Stromal cell of bone marrow (primary cell): ENCODE measurements at regions not wholly inside any gene's neighbourhood (a gene's known extent, or its start where the extent isn't known, plus 50 kb on each side); places are given as distances from the start of the nearest gene placed in this dataset.
"Not testable (repeated sequence)": the region's sequence is repeated elsewhere in the genome, so short reads cannot be mapped to it uniquely, and the experiment has no call there.

ENCODE experiments used
- DNase-seq: peaks from one replicate; pipeline ENCODE4 v3.0.0-alpha.2; 2012; ENCODE audit warnings: low read depth

DNA sequence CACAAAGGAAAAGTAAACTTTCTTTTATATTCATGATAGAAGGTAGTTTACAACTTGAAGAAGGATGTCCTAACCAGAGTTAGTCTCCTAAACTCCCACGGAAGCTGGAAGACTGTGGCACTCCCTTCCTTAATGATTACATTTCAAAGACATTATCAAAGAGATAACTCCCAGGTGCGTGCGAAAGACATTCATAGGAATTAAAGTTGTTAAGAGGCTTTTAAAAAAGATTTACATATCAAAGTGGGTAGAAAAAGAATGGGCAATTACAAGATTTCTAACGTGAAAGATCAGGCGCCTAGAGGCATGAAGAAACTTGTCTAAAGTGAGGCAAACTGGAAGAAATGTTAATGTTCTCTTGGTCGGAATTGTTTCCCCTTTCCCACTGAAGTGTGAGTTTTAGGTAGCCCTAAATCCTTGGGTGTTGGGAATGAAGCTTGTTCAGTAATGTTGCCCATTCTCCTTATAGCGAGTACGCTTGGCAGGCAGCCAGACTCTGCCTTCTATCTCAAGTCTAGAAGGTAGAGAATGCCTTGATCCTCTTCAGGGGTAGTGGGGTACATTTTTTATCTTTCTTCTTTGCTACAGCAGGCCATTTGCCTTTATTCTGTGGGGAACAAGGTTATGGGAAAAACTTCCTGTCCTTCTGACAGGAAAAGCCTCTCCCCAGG lies 642.0 kb downstream of the SLC6A15 start:
- no peak for DNase-seq

DNA sequence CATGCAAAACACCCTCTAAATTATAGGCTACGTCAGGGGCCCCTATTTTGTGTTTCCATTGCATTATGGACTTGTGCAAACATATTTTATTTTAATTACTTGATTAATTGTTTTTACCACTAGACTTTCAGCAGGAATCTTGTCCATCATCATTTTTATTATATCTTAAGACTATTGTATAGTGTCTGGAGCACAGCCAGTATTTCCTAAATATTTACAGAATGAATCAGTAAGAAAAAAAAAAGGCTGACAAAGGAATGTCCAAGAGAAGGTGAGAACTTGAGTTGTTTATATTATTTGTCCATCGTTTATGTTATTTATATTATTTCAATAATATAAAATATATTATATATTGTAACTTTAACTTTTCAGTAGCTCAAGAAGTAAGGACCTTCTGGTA lies 664.7 kb downstream of the SLC6A15 start:
- DNase-seq = no peak

DNA sequence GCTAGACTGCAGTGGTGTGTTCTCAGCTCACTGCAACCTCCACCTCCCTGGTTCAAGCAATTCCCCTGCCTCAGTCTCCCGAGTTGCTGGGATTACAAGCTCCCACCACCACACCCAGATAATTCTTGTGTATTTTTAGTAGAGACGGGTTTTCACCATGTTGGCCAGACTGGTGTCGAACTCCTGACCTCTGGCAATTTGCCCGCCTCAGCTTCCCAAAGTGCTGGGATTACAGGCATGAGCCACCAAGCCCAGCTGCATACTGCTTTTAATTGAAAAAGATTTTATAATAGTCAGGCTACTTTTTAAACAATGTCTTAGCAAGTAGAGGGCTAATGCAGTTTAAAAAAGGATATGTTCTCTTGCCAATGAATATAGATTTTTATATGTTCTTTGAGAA lies 668.9 kb downstream of the SLC6A15 start:
- no peak for DNase-seq

DNA sequence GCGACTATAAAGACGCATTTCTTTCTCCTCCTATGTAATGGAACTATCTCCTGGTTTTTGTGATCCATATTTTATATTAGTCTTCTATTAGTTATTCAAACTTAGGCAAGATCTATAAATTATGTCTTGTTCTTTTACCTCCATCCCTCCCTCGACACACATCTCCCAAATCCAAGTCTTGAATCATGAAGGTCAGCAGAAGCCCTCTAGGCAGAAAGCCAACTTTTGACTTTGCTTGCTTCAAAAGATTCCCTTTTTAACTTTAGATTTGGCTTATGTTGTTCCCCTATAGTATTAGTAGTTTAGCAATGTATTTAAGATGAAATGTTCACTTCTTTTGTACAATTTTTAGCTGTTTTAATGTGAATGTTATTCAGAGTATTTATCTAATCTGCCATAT lies 689.8 kb downstream of the SLC6A15 start:
- no peak for DNase-seq

DNA sequence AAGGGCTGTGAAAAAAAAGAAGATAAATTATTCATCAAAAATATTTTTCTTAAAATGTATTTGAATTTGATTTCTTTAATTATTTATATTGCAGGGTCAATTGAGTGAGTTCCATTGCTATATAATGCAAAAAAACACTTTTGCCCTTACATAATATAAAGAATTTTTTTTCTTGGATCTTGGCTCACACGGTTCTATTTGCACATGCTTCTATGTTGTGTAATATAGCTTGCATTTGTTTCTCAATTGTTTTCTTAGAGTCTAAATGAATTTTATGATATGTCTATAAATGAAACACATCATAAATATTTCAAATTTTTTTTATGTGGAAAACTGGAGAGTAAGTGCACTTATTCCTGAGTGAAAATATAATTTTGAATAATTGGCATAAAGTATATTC lies 694.2 kb downstream of the SLC6A15 start:
- no peak for DNase-seq

DNA sequence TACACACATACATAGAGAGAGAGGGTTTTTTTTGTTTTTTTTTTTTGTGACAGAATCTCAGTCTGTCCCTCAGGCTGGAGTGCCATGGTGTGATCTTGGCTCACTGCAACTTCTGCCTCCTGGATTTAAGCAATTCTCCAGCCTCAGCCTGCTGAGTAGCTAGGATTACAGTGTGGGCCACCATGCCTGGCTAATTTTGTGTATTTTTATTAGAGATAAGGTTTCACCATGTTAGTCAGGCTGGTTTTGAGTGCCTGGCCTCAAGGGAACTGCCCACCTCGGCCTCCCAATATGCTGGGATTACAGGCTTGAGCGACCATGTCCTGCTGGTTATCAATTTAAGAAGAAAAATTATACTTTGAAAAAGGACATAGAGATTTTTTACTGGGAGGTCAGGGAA lies 710.6 kb downstream of the SLC6A15 start:
- DNase-seq = no peak

DNA sequence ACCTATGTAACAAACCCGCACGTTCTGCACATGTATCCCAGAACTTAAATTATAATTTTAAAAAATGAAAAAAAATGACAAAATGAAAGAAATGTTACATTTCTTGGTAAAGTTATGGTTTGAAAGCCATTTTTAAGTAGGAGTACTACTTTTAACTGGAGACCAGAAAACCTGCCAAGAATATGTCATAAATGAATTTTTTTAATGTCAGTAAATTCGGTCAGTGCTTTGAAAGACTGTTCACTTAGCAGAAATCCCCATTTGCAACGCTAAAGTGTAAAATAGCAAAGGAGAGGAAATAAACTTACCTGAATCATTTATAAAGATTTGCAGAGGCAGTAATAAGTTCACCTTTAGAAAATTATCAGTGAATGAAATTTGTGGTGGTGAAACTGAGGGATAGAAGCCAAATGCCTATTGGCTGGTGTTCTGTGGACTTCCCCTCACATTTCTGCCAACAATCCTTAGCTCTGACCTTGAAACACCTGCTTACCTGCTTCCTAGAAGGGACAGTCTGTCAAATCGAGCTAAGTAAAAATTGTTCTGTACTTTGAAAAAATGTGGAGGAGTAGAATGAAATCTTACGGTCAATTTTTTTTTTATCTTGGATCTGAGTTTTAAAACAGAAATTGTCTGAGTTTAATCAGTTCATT lies 714.2 kb downstream of the SLC6A15 start:
- DNase-seq = no peak

DNA sequence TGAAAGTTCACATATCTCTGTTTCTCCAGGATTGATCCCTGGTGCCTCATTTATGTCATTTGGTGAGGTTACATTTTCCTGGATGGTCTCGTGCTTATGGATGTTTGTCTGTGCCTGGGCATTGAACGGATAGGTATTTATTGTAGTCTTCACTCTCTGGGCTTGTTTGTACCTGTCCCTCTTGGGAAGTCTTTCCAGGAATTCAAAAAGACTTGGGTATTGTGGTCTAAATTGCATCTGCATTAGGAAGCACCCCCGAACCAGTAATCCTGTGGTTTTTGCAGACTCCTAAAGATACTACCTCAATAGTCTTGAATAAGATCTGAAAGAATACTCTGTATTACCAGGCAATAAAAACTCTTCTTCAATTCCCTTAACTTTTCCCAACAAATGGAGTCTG lies 720.8 kb downstream of the SLC6A15 start:
- no peak for DNase-seq

DNA sequence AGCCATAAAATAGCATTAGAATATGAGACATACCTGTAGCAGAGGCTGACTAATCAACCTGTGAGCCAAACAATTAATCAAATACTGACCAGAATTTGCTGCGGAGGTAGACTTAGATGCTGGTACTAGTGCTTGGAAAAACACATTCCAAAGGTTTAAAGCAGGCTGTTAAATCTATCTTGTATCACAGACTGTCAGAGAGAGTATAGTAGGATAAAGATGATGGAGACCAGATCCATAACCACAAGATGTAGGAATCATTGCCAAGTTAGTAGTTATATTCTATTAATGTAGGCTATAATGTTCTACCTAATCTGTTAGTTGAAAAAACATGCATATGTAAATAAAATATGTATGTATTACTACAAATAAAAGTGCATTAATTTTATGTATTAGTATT lies 726.2 kb downstream of the SLC6A15 start:
- DNase-seq = no peak

DNA sequence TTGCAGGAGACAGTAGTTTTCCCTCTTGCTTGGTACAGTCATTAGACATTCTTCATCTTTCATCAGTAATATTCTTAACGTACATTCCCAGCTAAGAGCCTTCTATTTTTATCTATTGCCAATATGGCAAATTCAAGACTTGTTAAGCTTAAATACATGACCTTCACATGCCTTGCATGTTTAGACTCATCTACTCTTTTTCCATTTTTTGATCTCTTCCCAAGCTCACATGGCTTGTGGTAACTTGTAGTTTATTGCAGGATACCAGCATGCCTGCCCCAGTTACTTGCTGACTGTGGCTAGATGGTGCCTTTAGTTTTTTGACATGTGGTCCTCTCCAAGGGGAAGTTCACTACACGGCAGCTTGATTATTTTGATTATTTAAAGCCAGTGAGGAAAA lies 729.0 kb downstream of the SLC6A15 start:
- no peak for DNase-seq

DNA sequence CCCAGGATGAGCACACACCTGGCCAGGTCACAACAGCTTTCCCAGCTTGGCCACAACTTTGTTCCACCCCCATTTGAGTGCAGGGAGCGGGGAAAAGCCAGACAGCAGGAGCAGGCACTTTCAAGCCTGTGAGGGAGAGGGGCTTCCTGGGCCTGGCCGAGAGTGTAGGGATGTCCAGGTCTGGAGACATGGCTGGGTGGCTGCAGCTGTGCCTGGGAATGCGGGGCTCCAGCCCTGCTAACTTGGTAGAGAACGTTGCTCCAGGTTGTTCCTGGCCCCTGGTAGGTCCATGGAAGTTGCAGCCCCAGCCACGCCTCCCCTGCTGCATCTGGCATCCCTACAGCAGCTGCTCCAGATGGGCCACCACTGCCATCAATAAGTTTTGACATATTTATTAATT lies 738.5 kb downstream of the SLC6A15 start:
- no peak for DNase-seq

DNA sequence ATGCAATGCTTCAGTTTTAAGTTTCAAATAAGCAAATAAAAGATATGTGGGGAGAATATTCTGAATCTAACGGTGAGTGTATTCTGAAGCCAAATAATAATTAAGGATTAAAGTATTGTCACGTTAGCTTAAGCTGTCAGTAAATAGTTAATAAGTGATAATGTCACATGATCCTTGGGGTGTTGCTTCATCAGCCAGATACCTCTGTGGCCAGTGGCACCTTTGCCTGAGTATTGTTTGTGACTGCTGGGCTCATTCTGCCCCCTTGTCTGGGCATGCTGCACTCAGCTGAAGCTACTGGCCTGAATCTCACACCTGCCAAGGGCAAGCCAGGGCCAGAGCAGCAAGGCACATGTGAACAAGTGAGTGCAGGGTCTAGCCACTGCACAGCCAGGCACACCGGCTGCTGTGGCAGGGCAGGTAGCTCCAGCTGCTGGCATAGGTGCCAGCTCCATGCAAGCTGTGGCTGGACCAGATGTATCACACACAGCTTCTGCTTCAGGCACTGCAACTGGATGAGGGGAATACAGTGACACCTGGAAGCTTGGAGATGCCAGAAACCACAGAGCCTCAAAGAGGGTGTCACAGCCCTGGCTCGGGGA lies 739.7 kb downstream of the SLC6A15 start:
- DNase-seq = no peak

DNA sequence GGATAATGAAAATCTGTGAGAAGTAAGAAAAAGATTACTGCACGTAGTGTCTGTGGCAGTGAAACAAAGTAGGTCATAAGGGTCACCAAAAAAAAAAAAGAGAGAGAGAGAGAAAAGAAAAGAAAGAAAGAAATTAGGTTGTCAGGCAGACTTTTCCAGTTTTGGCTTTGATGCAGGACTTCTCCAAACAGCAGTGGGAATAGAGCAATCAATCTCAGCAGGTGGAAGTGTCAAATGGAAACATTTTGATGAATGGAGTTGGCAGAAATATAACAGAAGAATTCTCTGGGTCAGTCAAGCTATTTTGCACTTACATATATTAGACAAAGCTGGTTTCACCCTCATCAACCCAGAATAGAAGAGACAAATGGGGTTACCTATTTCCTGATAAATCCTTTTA lies 745.8 kb downstream of the SLC6A15 start:
- no peak for DNase-seq

DNA sequence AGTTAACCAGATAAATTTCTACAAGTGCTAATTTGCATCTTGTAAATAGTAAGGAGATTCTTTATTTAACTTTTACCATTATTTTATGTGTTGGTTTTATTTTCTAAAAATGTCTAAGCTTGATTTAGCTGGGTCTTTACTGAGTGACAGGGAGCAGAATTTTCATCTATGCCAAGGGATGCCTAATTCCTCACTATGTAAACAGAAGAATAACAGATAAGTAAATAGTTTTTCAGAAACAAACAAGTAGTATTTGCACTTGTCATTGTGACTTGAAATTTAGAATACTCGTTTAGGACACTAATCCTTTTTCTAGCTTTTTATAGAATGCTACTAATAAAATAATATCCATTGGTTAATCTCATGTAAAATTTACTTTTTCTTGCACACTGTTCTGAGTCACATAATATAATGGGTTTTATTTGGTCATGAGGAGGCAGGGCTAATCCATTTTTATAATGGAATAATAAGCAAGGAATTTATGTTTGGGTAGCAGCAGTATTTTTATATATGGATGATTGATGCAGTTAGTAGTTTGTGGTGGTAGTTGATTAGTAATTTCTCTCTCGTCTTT lies 746.5 kb downstream of the SLC6A15 start:
- no peak for DNase-seq

DNA sequence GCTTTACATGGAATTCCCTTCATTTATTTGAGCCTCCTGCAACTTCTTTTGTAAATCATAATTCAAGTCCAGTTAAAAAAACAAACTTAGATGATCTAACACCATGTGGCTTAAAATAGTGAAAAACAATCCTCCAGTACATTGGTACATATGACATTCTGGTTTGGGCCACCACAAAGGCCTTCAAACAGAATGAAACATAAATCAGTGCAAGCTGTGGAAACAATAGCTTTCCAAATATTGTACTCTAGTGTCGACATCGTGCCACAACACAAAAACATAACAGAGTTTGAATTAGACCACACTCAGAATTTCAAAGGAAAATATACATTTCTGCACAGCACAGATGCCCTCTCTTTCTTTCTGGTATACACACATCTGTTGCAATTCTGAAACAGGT lies 751.3 kb downstream of the SLC6A15 start:
- DNase-seq = no peak

DNA sequence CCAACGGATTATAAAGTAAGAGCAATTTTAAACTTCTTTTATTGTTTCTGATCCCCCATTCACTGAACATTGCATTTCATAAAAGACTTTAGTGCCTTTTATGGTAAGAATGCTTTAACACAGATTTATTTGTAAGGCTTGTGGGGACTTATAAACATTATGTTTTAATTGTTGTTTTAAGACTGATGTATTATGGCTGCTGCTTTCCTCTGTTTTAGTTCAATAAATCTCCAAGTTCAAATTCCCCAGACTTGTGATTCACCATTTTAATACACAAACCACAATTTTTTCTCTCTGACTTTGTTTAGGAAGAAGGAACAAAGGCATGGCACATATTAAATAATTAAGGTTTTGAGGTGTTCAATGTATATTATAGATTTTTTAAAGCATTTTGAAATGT lies 753.3 kb downstream of the SLC6A15 start:
- DNase-seq = no peak

DNA sequence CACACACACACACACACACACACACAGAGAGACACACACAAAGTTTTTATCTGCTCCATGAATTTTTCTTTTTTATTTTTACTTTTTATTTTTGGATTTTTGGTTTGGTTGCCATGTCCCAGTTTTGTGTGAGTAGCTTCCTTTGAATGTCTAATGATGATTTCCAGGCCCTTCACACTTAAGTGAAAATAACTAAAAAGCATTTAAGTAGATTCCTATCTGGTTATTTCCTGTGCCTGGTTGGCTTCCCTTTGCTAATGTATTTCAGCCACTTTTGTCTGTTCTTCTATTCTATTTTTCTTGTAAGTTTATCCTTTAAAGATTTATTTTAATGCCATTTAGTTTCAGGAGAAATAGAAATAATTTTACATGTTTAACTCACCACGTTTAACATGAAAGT lies 755.4 kb downstream of the SLC6A15 start:
- DNase-seq = no peak

DNA sequence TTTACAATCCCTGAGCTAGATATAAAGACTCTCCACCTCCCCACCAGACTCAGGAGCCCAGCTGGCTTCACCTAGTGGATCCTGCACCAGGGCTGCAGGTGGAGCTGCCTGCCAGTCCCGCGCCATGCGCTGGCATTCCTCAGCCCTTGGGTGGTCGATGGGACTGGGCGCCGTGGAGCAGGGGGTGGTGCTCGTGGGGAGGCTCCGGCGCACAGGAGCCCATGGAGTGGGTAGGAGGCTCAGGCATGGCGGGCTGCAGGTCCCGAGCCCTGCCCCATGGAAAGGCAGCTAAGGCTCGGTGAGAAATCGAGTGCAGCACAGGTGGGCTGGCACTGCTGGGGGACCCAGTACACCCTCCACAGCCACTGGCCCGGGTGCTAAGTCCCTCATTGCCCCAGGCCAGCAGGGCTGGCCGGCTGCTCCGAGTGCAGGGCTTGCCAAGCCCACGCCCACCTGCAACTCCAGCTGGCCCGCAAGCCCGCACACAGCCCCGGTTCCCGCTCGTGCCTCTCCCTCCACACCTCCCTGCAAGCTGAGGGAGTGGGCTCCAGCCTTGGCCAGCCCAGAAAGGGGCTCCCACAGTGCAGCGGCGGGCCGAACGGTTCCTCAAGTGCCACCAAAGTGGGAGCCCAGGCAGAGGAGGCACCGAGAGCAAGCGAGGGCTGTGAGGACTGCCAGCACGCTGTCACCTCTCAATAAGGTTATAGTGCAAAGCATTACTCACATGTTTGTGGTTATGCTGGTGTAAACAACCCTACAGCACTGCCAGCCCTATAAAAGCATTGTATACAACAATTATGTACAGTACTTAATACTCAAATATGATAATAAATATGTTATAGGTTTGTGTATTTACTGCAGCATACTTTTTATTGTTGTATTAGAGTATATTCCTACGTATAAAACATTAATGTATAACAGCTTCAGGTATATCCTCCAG lies 757.3 kb downstream of the SLC6A15 start:
- not testable (repeated sequence) for DNase-seq

DNA sequence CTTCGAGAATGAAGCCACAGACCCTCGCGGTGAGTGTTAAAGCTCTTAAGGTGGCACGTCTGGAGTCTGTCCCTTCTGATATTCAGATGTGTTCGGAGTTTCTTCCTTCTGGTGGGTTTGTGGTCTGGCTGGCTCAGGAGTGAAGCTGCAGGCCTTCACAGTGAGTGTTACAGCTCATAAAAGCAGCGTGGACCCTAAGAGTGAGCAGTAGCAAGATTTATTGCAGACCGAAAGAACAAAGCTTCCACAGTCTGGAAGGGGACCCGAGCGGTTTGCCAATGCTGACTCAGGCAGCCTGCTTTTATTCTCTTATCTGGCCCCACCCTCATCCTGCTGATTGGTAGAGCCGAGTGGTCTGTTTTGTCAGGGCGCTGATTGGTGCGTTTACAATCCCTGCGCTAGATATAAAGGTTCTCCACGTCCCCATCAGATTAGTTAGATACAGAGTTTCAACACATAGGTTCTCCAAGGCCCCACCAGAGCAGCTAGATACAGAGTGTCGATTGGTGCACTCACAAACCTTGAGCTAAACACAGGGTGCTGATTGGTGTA lies 758.1 kb downstream of the SLC6A15 start:
- not testable (repeated sequence) for DNase-seq

DNA sequence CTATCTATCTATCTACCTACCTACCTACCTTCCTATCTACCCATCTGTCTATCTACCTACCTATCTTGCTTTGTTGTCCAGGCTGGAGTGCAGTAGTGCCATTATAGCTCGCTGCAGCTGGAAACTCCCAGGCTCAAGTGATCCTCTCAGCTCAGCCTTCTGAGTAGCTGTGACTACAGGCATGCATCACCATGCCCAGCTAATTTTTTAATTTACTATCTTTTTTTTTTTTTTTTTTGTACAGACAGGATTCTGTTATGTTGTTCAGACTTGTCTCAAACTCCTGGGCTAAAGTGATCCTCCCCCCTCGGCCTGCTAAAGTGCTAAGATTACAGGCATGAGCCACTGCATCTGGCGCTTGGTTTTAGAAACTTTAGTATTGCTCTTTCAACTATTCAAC lies 762.4 kb downstream of the SLC6A15 start:
- no peak for DNase-seq

DNA sequence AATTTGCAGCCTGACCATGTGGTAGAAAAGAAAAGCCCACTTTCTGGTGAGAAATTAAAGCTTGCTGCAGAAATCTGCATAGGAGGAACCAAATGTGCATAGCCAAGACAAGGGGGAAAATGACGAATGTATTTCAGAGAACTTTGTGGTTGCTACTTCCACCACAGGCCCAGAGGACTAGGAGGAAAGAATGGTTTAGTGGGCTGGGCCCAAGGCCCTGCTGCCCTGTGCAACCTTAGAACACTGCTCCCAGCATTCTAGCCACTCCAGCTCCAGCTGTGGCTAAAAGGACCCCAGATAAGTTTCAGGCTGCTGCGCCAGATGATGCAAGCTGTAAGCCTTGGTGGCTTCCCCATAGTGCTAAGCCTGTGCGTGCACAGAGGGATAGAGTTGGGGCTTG lies 764.3 kb downstream of the SLC6A15 start:
- no peak for DNase-seq

DNA sequence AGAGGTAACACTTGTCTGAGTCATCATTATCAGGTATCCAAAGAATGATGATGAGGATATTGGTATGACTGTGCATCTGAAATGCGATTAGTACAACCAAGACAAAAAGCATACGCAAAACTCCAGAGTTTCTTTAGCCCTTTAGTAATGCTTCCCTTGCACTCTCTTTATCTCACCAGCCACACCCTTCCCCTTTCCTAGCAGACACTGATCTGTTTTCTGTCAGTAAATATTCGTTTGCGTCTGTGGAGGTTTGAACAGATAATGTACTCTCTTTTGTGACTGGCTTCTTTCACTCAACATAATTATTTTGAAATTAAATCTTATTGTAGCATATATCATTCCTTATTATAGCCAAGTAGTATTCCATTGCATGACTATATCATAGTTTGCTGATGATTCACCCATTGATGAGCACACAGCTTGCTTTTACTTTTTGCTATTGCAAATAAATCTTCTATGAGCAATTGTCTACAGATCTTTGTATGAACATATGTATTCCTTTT lies 775.7 kb downstream of the SLC6A15 start:
- no peak for DNase-seq
